ENCODE measurements at regions not wholly inside any gene's neighbourhood (a gene's known extent, or its start where the extent isn't known, plus 50 kb on each side); places are given as distances from the start of the nearest gene placed in this dataset.

DNA sequence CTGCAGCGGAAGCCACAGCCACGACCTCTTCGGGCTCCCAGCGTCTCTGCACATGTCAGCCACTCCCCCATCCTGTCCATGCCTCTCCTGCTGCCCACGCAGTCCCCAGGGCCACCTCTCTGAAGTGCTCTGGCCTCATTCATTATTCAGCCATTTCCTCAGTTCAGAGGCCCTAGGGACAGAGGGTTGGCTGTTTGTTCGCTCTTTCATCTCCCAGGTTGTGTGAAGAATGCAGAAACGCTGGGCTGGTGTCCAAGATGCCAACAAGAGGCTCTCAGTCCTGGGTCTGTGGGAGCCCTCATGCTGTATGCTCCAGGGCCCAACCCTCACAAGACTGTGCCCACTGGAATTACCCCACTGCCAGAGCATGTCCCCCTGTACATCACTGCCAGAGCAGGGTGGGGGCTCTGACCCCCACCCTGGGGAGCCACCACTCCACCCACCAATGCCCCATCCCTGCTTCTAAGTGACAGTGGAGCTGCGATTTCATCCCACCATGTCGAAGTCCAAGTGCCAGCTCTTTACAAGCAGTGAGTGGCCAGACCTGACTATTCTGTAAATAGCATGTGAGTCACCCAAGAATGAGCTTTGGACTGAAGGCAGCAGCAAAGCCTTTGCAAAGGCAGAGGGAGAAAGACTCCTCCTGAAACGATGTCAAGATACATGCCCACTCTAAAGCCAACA lies 209.6 kb downstream of the BUD13 start:
- no peak for TF ChIP-seq EZH2phosphoT487 (IDR thresholded peaks at IDR 0.05; ENCODE audit: borderline replicate concordance, low read length)
- TF ChIP-seq, protein P1, sequence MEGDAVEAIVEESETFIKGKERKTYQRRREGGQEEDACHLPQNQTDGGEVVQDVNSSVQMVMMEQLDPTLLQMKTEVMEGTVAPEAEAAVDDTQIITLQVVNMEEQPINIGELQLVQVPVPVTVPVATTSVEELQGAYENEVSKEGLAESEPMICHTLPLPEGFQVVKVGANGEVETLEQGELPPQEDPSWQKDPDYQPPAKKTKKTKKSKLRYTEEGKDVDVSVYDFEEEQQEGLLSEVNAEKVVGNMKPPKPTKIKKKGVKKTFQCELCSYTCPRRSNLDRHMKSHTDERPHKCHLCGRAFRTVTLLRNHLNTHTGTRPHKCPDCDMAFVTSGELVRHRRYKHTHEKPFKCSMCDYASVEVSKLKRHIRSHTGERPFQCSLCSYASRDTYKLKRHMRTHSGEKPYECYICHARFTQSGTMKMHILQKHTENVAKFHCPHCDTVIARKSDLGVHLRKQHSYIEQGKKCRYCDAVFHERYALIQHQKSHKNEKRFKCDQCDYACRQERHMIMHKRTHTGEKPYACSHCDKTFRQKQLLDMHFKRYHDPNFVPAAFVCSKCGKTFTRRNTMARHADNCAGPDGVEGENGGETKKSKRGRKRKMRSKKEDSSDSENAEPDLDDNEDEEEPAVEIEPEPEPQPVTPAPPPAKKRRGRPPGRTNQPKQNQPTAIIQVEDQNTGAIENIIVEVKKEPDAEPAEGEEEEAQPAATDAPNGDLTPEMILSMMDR (IDR thresholded peaks at IDR 0.05; ENCODE audit: low read depth, low read length, poor library complexity, severe bottlenecking) = no peak
- Histone ChIP-seq H3K27ac (ENCODE audit: low read depth, low read length) (no peak overlapping the region), H3K4me2 (ENCODE audit: low read length) (no peak overlapping the region)

DNA sequence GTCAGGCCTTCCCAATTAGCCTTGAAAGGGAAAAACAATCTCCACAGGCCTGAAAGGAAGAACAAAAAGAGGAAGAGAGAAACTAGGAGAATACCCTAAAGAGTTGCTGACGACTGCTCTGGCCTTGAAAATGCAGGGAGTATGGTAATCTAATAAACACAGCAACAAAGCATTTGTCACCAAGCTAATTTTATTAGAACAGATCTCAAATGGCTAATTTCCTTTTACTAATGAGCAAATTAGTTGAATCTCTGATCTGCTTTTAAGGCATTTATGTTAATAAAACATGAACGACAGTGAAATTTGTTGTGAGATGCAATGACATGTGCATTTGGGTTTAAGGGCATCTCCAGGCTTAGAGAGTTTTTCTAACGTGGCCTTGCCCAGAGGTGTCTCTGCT lies 212.2 kb downstream of the BUD13 start:
- no peaks in the 10 kb centered on the region for H3F3A ChIP-seq (ENCODE audit: control insufficient read depth, insufficient read depth)
- H3K4me1 ChIP-seq (ENCODE audit: control insufficient read depth, low read length) = no peaks in the 10 kb centered on the region
- no peaks in the 10 kb centered on the region for H3K27me3 ChIP-seq (ENCODE audit: control insufficient read depth, low read length)
- H3K4me2 ChIP-seq (ENCODE audit: low read length) = no peak overlapping the region
- no peak for TF ChIP-seq EZH2phosphoT487 (IDR thresholded peaks at IDR 0.05; ENCODE audit: borderline replicate concordance, low read length)
- TF ChIP-seq, protein P1 (IDR thresholded peaks at IDR 0.05; ENCODE audit: low read depth, low read length, poor library complexity, severe bottlenecking) = no peak
- no peaks in the 10 kb centered on the region for H4K20me1 ChIP-seq (ENCODE audit: control insufficient read depth, insufficient read depth, low read depth, low read length)
- H3K27ac ChIP-seq (ENCODE audit: low read depth, low read length) = no peak overlapping the region
- no peaks in the 10 kb centered on the region for H3K9me3 ChIP-seq (ENCODE audit: control insufficient read depth, insufficient read depth, low read length)
- H3K36me3 ChIP-seq (ENCODE audit: control insufficient read depth, low read length) = no peaks in the 10 kb centered on the region
- H3K79me2 ChIP-seq (ENCODE audit: control insufficient read depth, low read length) = no peaks in the 10 kb centered on the region
- H3K9me2 ChIP-seq (replicated peaks; ENCODE audit: control insufficient read depth, low read length) = no peaks in the 10 kb centered on the region
- no peak overlapping the region for H3K4me3 ChIP-seq (ENCODE audit: low read length)

More for the DNA sequence above, 209.6 kb downstream of the BUD13 start:
- no peaks in the 10 kb centered on the region for H3K27me3 ChIP-seq (ENCODE audit: control insufficient read depth, low read length)
- no peaks in the 10 kb centered on the region for H3K79me2 ChIP-seq (ENCODE audit: control insufficient read depth, low read length)
- no peaks in the 10 kb centered on the region for H3K36me3 ChIP-seq (ENCODE audit: control insufficient read depth, low read length)
- no peaks in the 10 kb centered on the region for H4K20me1 ChIP-seq (ENCODE audit: control insufficient read depth, insufficient read depth, low read depth, low read length)
- H3K9me2 ChIP-seq (replicated peaks; ENCODE audit: control insufficient read depth, low read length) = no peaks in the 10 kb centered on the region
- H3K4me3 ChIP-seq (ENCODE audit: low read length) = no peak overlapping the region
- H3F3A ChIP-seq (ENCODE audit: control insufficient read depth, insufficient read depth) = no peaks in the 10 kb centered on the region
- H3K4me1 ChIP-seq (ENCODE audit: control insufficient read depth, low read length) = no peaks in the 10 kb centered on the region
- H3K9me3 ChIP-seq (ENCODE audit: control insufficient read depth, insufficient read depth, low read length) = no peaks in the 10 kb centered on the region

- H3K4me2 ChIP-seq (ENCODE audit: low read length) = no peak overlapping the region
- no peaks in the 10 kb centered on the region for H3K36me3 ChIP-seq (ENCODE audit: control insufficient read depth, low read length)
- H3K4me3 ChIP-seq (ENCODE audit: low read length) = no peak overlapping the region
- no peaks in the 10 kb centered on the region for H3K27me3 ChIP-seq (ENCODE audit: control insufficient read depth, low read length)
- no peaks in the 10 kb centered on the region for H3K9me2 ChIP-seq (replicated peaks; ENCODE audit: control insufficient read depth, low read length)
- no peaks in the 10 kb centered on the region for H3F3A ChIP-seq (ENCODE audit: control insufficient read depth, insufficient read depth)
- H4K20me1 ChIP-seq (ENCODE audit: control insufficient read depth, insufficient read depth, low read depth, low read length) = no peaks in the 10 kb centered on the region
- H3K9me3 ChIP-seq (ENCODE audit: control insufficient read depth, insufficient read depth, low read length) = no peaks in the 10 kb centered on the region
- no peak overlapping the region for H3K27ac ChIP-seq (ENCODE audit: low read depth, low read length)
- H3K4me1 ChIP-seq (ENCODE audit: control insufficient read depth, low read length) = no peaks in the 10 kb centered on the region
- H3K79me2 ChIP-seq (ENCODE audit: control insufficient read depth, low read length) = no peaks in the 10 kb centered on the region
- TF ChIP-seq EZH2phosphoT487 (IDR thresholded peaks at IDR 0.05; ENCODE audit: borderline replicate concordance, low read length) = no peak
- TF ChIP-seq, protein P1 (IDR thresholded peaks at IDR 0.05; ENCODE audit: low read depth, low read length, poor library complexity, severe bottlenecking) = no peak
These were observed 214.1 kb downstream of the BUD13 start for GRCh38 chr11:116558504-116559211.

Measured in DOHH2 (cell line).